OCI-LY1 (cell line): ENCODE measurements at regions not wholly inside any gene's neighbourhood (a gene's known extent, or its start where the extent isn't known, plus 50 kb on each side); places are given as distances from the start of the nearest gene placed in this dataset.

Experiments used
- H2AFZ ChIP-seq: fragments of 200-600 bp; sonication (generic), shearing (Covaris generic); 2 replicates; pipeline ENCODE4 v1.6.0; 2014; ENCODE audit warnings: antibody characterized with exemption, mild to moderate bottlenecking, low read length
- H3F3A ChIP-seq: fragments of 200-600 bp; sonication (generic), shearing (Covaris generic); 2 replicates; pipeline ENCODE4 v1.6.0; 2014; ENCODE audit warnings: mild to moderate bottlenecking, antibody characterized with exemption, low read length, moderate library complexity; ENCODE audit not compliant: insufficient read depth
- H3K27ac ChIP-seq: fragments of 200-600 bp; sonication (generic); 2 replicates; pipeline ENCODE4 v1.5.1; 2014; ENCODE audit warnings: low read length, mixed run types, mild to moderate bottlenecking, low read depth; ENCODE audit not compliant: poor library complexity, severe bottlenecking
- H3K27me3 ChIP-seq: fragments of 200-600 bp; sonication (generic); 2 replicates; pipeline ENCODE4 v1.6.0; 2014; ENCODE audit warnings: antibody characterized with exemption, mild to moderate bottlenecking, low read length, moderate library complexity; ENCODE audit not compliant: insufficient read depth
- H3K36me3 ChIP-seq: fragments of 200-600 bp; sonication (generic); 2 replicates; pipeline ENCODE4 v1.6.1; 2014; ENCODE audit warnings: mild to moderate bottlenecking, antibody characterized with exemption, low read length, moderate library complexity, mixed read lengths; ENCODE audit not compliant: insufficient read depth
- H3K4me1 ChIP-seq: fragments of 200-600 bp; sonication (generic); 2 replicates; pipeline ENCODE4 v1.5.1; 2014; ENCODE audit warnings: mild to moderate bottlenecking, low read length, moderate library complexity; ENCODE audit not compliant: insufficient read depth, severe bottlenecking
- H3K4me2 ChIP-seq: fragments of 200-600 bp; sonication (generic), shearing (Covaris generic); 2 replicates; pipeline ENCODE4 v1.6.1; 2014; ENCODE audit warnings: low read length
- H3K4me3 ChIP-seq: fragments of 200-600 bp; sonication (generic); 2 replicates; pipeline ENCODE4 v1.5.1; 2014; ENCODE audit warnings: low read length, low read depth, mild to moderate bottlenecking, mixed read lengths; ENCODE audit not compliant: poor library complexity, severe bottlenecking
- H3K79me2 ChIP-seq: fragments of 200-600 bp; shearing (Covaris generic); 2 replicates; pipeline ENCODE4 v1.6.1; 2016; ENCODE audit warnings: mixed run types, low read length, mixed read lengths; ENCODE audit not compliant: insufficient read depth
- H3K9ac ChIP-seq: fragments of 200-600 bp; sonication (generic), shearing (Covaris generic); 2 replicates; pipeline ENCODE4 v1.6.1; 2014; ENCODE audit warnings: mild to moderate bottlenecking, low read length, mixed read lengths
- H3K9me2 ChIP-seq: fragments of 200-600 bp; sonication (generic), shearing (Covaris generic); 2 replicates; pipeline ENCODE4 v1.6.1; 2014; ENCODE audit warnings: low read depth, mild to moderate bottlenecking, low read length, mixed read lengths
- H3K9me3 ChIP-seq: fragments of 200-600 bp; shearing (Covaris generic); 2 replicates; pipeline ENCODE4 v1.6.1; 2014; ENCODE audit warnings: low read length, mixed read lengths
- H4K20me1 ChIP-seq: fragments of 200-600 bp; sonication (generic), shearing (Covaris generic); 2 replicates; pipeline ENCODE4 v1.6.0; 2016; ENCODE audit warnings: mild to moderate bottlenecking, low read length; ENCODE audit not compliant: insufficient read depth
- EZH2 ChIP-seq: fragments of 200-600 bp; sonication (generic), shearing (Covaris generic); IDR thresholded peaks from 2 replicates; pipeline ENCODE4 v1.8.0; 2017; ENCODE audit warnings: borderline replicate concordance, mixed run types, mild to moderate bottlenecking, antibody characterized with exemption, low read length, moderate library complexity, mixed read lengths
- TF ChIP-seq, protein P1 (sequence below): fragments of 200-600 bp; sonication (generic), shearing (Covaris generic); IDR thresholded peaks from 2 replicates; pipeline ENCODE4 v1.5.1; 2017; ENCODE audit warnings: mild to moderate bottlenecking, antibody characterized with exemption, low read length, moderate library complexity, mixed read lengths

DNA sequence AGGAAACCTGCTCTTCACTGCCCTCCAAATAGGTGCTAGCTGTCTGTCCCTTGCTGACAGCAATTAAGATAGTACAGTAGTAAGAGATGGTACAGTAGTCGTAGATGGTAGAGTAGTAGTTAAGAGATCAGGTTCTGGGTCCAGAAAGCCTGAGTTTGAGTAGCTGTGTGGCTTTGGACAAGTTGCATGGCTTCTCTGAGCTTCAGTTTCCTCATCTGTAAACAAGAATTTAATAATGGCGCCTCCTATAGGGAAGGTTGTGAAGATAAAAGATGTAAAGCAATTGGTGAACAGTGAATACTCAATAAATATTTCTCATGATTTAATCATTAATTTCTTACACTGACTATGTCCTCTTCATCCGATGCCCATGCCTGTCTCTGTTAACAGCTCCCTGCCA, 86.9 kb upstream of the BCL6 start:
- no peaks in the 10 kb centered on the region for H3K27me3 ChIP-seq
- H4K20me1 ChIP-seq = no peaks in the 10 kb centered on the region
- H3K9me2 ChIP-seq = no peaks in the 10 kb centered on the region
- no peak overlapping the region for H3K9ac ChIP-seq
- no peak overlapping the region for H3K27ac ChIP-seq
- no peak overlapping the region for H3K4me2 ChIP-seq
- H3K79me2 ChIP-seq = no peaks in the 10 kb centered on the region
- no peaks in the 10 kb centered on the region for H3K9me3 ChIP-seq
- no peaks in the 10 kb centered on the region for H3F3A ChIP-seq
- no peaks in the 10 kb centered on the region for H3K36me3 ChIP-seq
- TF ChIP-seq EZH2 = no peak
- TF ChIP-seq, protein P1, sequence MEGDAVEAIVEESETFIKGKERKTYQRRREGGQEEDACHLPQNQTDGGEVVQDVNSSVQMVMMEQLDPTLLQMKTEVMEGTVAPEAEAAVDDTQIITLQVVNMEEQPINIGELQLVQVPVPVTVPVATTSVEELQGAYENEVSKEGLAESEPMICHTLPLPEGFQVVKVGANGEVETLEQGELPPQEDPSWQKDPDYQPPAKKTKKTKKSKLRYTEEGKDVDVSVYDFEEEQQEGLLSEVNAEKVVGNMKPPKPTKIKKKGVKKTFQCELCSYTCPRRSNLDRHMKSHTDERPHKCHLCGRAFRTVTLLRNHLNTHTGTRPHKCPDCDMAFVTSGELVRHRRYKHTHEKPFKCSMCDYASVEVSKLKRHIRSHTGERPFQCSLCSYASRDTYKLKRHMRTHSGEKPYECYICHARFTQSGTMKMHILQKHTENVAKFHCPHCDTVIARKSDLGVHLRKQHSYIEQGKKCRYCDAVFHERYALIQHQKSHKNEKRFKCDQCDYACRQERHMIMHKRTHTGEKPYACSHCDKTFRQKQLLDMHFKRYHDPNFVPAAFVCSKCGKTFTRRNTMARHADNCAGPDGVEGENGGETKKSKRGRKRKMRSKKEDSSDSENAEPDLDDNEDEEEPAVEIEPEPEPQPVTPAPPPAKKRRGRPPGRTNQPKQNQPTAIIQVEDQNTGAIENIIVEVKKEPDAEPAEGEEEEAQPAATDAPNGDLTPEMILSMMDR = peak; percentile 62; the same call in 1 of the 2 replicates
- H3K4me1 ChIP-seq = peaks cover 44% of the 10 kb centered on the region
- no peak overlapping the region for H2AFZ ChIP-seq
- H3K4me3 ChIP-seq = no peak overlapping the region

DNA sequence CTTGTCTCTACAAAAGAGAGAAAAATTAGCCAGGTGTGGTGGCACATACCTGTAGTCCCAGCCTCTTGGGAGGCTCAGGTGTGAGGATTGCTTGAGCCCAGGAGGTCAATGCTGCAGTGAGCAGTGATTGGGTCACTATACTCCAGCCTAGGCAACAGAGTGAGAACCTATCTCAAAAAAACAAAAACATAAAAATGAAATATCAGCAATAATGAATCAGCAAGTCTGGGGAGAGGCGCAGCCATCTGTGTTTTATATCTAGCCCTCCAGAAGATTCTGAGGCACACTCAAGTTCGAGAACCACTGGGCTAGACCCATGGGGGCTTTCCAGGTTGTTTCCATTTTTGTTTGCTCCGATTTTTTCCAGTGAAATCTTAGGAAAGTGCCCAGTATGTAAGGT, 88.1 kb upstream of the BCL6 start:
- TF ChIP-seq, protein P1 = no peak
- TF ChIP-seq EZH2 = no peak
- H3K36me3 ChIP-seq = no peaks in the 10 kb centered on the region
- H3F3A ChIP-seq = no peaks in the 10 kb centered on the region
- no peaks in the 10 kb centered on the region for H3K27me3 ChIP-seq
- no peaks in the 10 kb centered on the region for H3K9me3 ChIP-seq
- no peaks in the 10 kb centered on the region for H4K20me1 ChIP-seq
- no peaks in the 10 kb centered on the region for H3K9me2 ChIP-seq
- H3K79me2 ChIP-seq = no peaks in the 10 kb centered on the region
- no peak overlapping the region for H2AFZ ChIP-seq
- H3K4me1 ChIP-seq = peaks cover 41% of the 10 kb centered on the region
- H3K4me2 ChIP-seq = no peak overlapping the region
- H3K9ac ChIP-seq = no peak overlapping the region
- no peak overlapping the region for H3K4me3 ChIP-seq
- no peak overlapping the region for H3K27ac ChIP-seq

DNA sequence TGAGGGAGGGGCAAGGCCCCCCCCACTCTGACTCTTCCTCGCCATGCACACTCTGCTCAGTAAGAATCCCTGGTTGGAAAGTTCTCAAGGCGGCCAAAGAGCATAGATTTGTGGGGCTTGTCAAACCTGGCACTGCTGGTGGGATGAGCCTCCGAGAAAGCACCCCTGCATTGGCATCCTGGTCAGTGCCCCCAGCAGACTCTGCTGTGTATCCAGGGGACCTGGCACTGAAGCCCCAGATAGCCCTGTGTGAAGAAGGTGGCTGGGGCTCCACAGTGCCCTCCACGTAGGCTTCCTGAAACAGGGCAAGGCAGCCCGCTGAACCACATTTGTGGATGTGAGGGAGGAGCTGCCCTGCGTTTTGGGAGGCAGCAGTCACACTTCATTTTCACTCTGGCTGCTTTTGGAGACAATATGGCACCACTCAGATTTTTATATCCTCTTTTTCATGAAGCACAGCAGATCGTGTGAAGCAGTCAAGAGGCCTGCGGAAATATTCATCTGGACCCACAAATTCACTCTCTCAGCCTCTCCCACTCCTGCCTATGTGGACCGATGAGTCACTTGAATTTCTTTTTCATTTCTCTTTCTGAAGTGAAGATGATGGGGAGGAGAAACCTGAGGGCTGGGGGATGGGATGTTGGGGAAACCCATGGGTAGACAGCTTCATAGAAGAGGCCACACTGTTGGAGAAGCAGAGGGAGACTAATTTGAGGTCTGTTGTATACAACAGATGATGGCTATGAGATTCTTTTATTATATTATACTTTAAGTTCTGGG, 88.7 kb upstream of the BCL6 start:
- H3K79me2 ChIP-seq = no peaks in the 10 kb centered on the region
- no peaks in the 10 kb centered on the region for H3K27me3 ChIP-seq
- no peaks in the 10 kb centered on the region for H3K9me2 ChIP-seq
- H2AFZ ChIP-seq = no peak overlapping the region
- H3K4me1 ChIP-seq = peaks cover 35% of the 10 kb centered on the region
- H3K36me3 ChIP-seq = no peaks in the 10 kb centered on the region
- no peak overlapping the region for H3K9ac ChIP-seq
- H4K20me1 ChIP-seq = no peaks in the 10 kb centered on the region
- no peak overlapping the region for H3K27ac ChIP-seq
- H3K4me2 ChIP-seq = no peak overlapping the region
- no peak for TF ChIP-seq EZH2
- TF ChIP-seq, protein P1 = no peak
- H3F3A ChIP-seq = no peaks in the 10 kb centered on the region
- no peak overlapping the region for H3K4me3 ChIP-seq
- no peaks in the 10 kb centered on the region for H3K9me3 ChIP-seq
